Left cardiac atrium (tissue), 4 donors: ENCODE measurements at regions not wholly inside any gene's neighbourhood (a gene's known extent, or its start where the extent isn't known, plus 50 kb on each side); places are given as distances from the start of the nearest gene placed in this dataset.

ENCODE experiments used
- ATAC-seq, 2 donors: fragments of 200-7000 bp; cut with Tn5 transposase; one replicate each; pipeline ENCODE4 v1.9.1; 2020; ENCODE audit warnings: mild to moderate bottlenecking in 2 of 2, moderate library complexity in 2 of 2
- DNase-seq: peaks from one replicate; pipeline ENCODE4 v3.0.0-alpha.2; 2020
- intact Hi-C, 2 donors: fragments of 100-400 bp; cut with DNase I; formaldehyde crosslinking; loops; one replicate each; pipeline versions ENCODE4 v1.14.1 to v1.15.1; 2022 to 2023
- donor health status: DM: no; HTN: yes; CAD: no.
- donor health status: DM: no; HTN: yes; CAD: no; lungs with severe emphysema.
- donor health status: DM: yes; HTN: yes; CAD: no.
- donor health status: Dilated cardiomyopathy.

- ATAC-seq (peak in 1 of 2 donors; percentile 92), DNase-seq (no peak)
- intact Hi-C loops, result no loop called here
Observed at GRCh38 chr9:21684831-21685362, 117.5 kb upstream of the MTAP start.

- intact Hi-C loops, result no loop called here
Observed at GRCh38 chr9:21685502-21685901, 116.9 kb upstream of the MTAP start.

GRCh38 chr9:21686738-21687137 lies 115.7 kb upstream of the MTAP start:
- DNase-seq, result no peak
- no peak for ATAC-seq
- intact Hi-C loops, result no loop called here

More at GRCh38 chr9:21685502-21685901, 116.9 kb upstream of the MTAP start:
- ATAC-seq (no peak), DNase-seq (no peak)

GRCh38 chr9:21687351-21687750 lies 115.1 kb upstream of the MTAP start:
- intact Hi-C loops, result no loop called here
- no peak for DNase-seq
- no peak for ATAC-seq

GRCh38 chr9:21688108-21689102 lies 114.0 kb upstream of the MTAP start:
- intact Hi-C loops, result no loop called here
- ATAC-seq (peak; percentile 50 to 80), DNase-seq (peak; percentile 33)

- no peak for ATAC-seq
- no peak for DNase-seq
- intact Hi-C loops, result no loop called here
Observed at GRCh38 chr9:21689854-21690253, 112.6 kb upstream of the MTAP start.

- ATAC-seq (no peak), DNase-seq (no peak)
- intact Hi-C loops, result no loop called here
Observed at GRCh38 chr9:21690561-21690960, 111.9 kb upstream of the MTAP start.

GRCh38 chr9:21692390-21692789 lies 110.0 kb upstream of the MTAP start:
- ATAC-seq (no peak), DNase-seq (no peak)
- intact Hi-C loops, result no loop called here

- no peak for ATAC-seq
- intact Hi-C loops, result no loop called here
- no peak for DNase-seq
Observed at GRCh38 chr9:21694424-21694823, 108.0 kb upstream of the MTAP start.

- intact Hi-C loops, result no loop called here
- DNase-seq (no peak), ATAC-seq (no peak)
Observed at GRCh38 chr9:21695443-21695842, 107.0 kb upstream of the MTAP start.

GRCh38 chr9:21695874-21696341 lies 106.5 kb upstream of the MTAP start:
- intact Hi-C loops, result no loop called here
- DNase-seq (no peak), ATAC-seq (no peak)

- intact Hi-C loops, result no loop called here
- DNase-seq, result no peak
- peak in 1 of 2 donors; percentile 21 for ATAC-seq
Observed at GRCh38 chr9:21696411-21696871, 106.0 kb upstream of the MTAP start.

- ATAC-seq, result no peak
- intact Hi-C loops, result no loop called here
- no peak for DNase-seq
Observed at GRCh38 chr9:21708260-21708711, 94.2 kb upstream of the MTAP start.

GRCh38 chr9:21708856-21709255 lies 93.6 kb upstream of the MTAP start:
- DNase-seq (no peak), ATAC-seq (no peak)
- intact Hi-C loops, result no loop called here

- ATAC-seq, result peak in 1 of 2 donors; percentile 47
- intact Hi-C loops, result no loop called here
- DNase-seq, result peak; percentile 32
Observed at GRCh38 chr9:21709464-21710058, 92.9 kb upstream of the MTAP start.

GRCh38 chr9:21710548-21711191 lies 91.8 kb upstream of the MTAP start:
- intact Hi-C loops, result no loop called here
- ATAC-seq (no peak), DNase-seq (no peak)

GRCh38 chr9:21711504-21711903 lies 90.9 kb upstream of the MTAP start:
- no peak for DNase-seq
- intact Hi-C loops, result no loop called here
- ATAC-seq, result no peak

GRCh38 chr9:21715408-21715807 lies 87.0 kb upstream of the MTAP start:
- intact Hi-C loops, result no loop called here
- DNase-seq, result no peak
- ATAC-seq, result no peak

- DNase-seq, result no peak
- no peak for ATAC-seq
- intact Hi-C loops, result no loop called here
Observed at GRCh38 chr9:21720758-21721157, 81.7 kb upstream of the MTAP start.
